ENCODE measurements at regions not wholly inside any gene's neighbourhood (a gene's known extent, or its start where the extent isn't known, plus 50 kb on each side); places are given as distances from the start of the nearest gene placed in this dataset.

GRCh38 chr4:38189445-38189844 is 229.2 kb downstream of the PTTG2 start:
- 4% methylated on average over 3 of the region's 3 CpGs for WGBS (ENCODE audit: insufficient coverage, low coverage, missing lambda C conversion rate)
- intact Hi-C loops (cut with micrococcal nuclease) (no loop called here), in situ Hi-C loops (cut with MboI) (no loop called here)
- H3K79me2 ChIP-seq (ENCODE audit: control insufficient read depth, insufficient read depth, low read length): no peaks in the 10 kb centered on the region
- BruUV-seq (replicated peaks): no TSS peak
- peaks cover 0 to 5% of the 10 kb centered on the region in 2 experiments; a peak in 1 of 5 replicates for H3K27me3 ChIP-seq (ENCODE audit: control insufficient read depth in 2 of 2, insufficient read depth in 2 of 2, low read length in 2 of 2)
- no peaks in the 10 kb centered on the region for H3K36me3 ChIP-seq (ENCODE audit: control insufficient read depth, insufficient read depth, low read length)
- ChIA-PET CTCF (ENCODE audit: low intra/inter-chr PET ratio) (interaction anchor here (0.6 kb wide), 1 partner anchor 115 kb away, joined by 3 read pairs; no protein-coding TSS in a partner anchor), POLR2A (no interaction called here)
- peak; percentile 72 for ATAC-seq
- FAIRE-seq: peak; percentile 90
- H3K9me1 ChIP-seq (ENCODE audit: control insufficient read depth, insufficient read depth, low read length): no peaks in the 10 kb centered on the region
- no peaks in the 10 kb centered on the region; a peak in 1 of 5 replicates for H3K4me1 ChIP-seq (replicated peaks in 1 of 2; ENCODE audit: control insufficient read depth in 2 of 2, insufficient read depth in 2 of 2, low read length in 2 of 2)
- H3K27ac ChIP-seq (ENCODE audit: extremely low read depth, low read depth, low read length): peak overlapping the region; percentile 28; the same call in 1 of the 3 replicates
- H4K20me1 ChIP-seq (replicated peaks; ENCODE audit: control insufficient read depth, insufficient read depth, low read length): no peaks in the 10 kb centered on the region
- no peaks in the 10 kb centered on the region for H3K9me3 ChIP-seq (replicated peaks; ENCODE audit: control insufficient read depth, insufficient read depth, low read depth, low read length)
- no peak overlapping the region for H3K4me2 ChIP-seq (ENCODE audit: insufficient read depth, low read length)
- H3K4me3 ChIP-seq: no peak overlapping the region
- peak in 1 of 4 experiments; percentile 67 for DNase-seq (ENCODE audit: extremely low read depth in 1 of 4, low spot score in 3 of 4)
- no peak overlapping the region; a peak in 1 of 4 replicates for H3K9ac ChIP-seq (ENCODE audit: insufficient read depth in 1 of 2, low read depth in 2 of 2, low read length in 2 of 2)
- no peak overlapping the region; the same call in 1 of the 2 replicates for H2AFZ ChIP-seq (ENCODE audit: low read depth, low read length)
- peak in 1 of 2 experiments; percentile 44; a peak in 1 of 4 replicates for TF ChIP-seq TRIM24 (IDR thresholded peaks at IDR 0.05)
- TF ChIP-seq HBP1 (CRISPR knock-in tag; IDR thresholded peaks at IDR 0.05): no peak
- TF ChIP-seq NCOA2 (IDR thresholded peaks at IDR 0.05; ENCODE audit: partially characterized antibody in 2 of 2): no peak
- no peak for TF ChIP-seq ZNF347 (CRISPR knock-in tag; IDR thresholded peaks at IDR 0.05; ENCODE audit: low read depth)
- peak; percentile 63 for TF ChIP-seq SMARCA4 (IDR thresholded peaks at IDR 0.05)
- TF ChIP-seq, protein P1, sequence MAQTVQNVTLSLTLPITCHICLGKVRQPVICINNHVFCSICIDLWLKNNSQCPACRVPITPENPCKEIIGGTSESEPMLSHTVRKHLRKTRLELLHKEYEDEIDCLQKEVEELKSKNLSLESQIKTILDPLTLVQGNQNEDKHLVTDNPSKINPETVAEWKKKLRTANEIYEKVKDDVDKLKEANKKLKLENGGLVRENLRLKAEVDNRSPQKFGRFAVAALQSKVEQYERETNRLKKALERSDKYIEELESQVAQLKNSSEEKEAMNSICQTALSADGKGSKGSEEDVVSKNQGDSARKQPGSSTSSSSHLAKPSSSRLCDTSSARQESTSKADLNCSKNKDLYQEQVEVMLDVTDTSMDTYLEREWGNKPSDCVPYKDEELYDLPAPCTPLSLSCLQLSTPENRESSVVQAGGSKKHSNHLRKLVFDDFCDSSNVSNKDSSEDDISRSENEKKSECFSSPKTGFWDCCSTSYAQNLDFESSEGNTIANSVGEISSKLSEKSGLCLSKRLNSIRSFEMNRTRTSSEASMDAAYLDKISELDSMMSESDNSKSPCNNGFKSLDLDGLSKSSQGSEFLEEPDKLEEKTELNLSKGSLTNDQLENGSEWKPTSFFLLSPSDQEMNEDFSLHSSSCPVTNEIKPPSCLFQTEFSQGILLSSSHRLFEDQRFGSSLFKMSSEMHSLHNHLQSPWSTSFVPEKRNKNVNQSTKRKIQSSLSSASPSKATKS (CRISPR knock-in tag; IDR thresholded peaks at IDR 0.05): no peak
- peak; percentile 49; the same call in 1 of the 2 replicates for TF ChIP-seq NFE2 (IDR thresholded peaks at IDR 0.05; ENCODE audit: low read depth)
- TF ChIP-seq, protein P2, sequence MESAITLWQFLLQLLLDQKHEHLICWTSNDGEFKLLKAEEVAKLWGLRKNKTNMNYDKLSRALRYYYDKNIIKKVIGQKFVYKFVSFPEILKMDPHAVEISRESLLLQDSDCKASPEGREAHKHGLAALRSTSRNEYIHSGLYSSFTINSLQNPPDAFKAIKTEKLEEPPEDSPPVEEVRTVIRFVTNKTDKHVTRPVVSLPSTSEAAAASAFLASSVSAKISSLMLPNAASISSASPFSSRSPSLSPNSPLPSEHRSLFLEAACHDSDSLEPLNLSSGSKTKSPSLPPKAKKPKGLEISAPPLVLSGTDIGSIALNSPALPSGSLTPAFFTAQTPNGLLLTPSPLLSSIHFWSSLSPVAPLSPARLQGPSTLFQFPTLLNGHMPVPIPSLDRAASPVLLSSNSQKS (CRISPR knock-in tag; IDR thresholded peaks at IDR 0.05): no peak
- no peak for TF ChIP-seq XRCC4 (IDR thresholded peaks at IDR 0.05; ENCODE audit: extremely low read depth, insufficient read depth, insufficient read length)
- TF ChIP-seq ZNF696 (CRISPR knock-in tag; conservative IDR thresholded peaks at IDR 0.05): no peak
- TF ChIP-seq SMAD2 (IDR thresholded peaks at IDR 0.05; ENCODE audit: low read depth, low read length): no peak
- TF ChIP-seq SAP30 (IDR thresholded peaks at IDR 0.05; ENCODE audit: borderline replicate concordance, insufficient read depth, low read depth, low read length, poor library complexity, severe bottlenecking): no peak
- TF ChIP-seq, protein P3, sequence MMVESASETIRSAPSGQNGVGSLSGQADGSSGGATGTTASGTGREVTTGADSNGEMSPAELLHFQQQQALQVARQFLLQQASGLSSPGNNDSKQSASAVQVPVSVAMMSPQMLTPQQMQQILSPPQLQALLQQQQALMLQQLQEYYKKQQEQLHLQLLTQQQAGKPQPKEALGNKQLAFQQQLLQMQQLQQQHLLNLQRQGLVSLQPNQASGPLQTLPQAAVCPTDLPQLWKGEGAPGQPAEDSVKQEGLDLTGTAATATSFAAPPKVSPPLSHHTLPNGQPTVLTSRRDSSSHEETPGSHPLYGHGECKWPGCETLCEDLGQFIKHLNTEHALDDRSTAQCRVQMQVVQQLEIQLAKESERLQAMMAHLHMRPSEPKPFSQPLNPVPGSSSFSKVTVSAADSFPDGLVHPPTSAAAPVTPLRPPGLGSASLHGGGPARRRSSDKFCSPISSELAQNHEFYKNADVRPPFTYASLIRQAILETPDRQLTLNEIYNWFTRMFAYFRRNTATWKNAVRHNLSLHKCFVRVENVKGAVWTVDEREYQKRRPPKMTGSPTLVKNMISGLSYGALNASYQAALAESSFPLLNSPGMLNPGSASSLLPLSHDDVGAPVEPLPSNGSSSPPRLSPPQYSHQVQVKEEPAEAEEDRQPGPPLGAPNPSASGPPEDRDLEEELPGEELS (CRISPR knock-in tag; IDR thresholded peaks at IDR 0.05; ENCODE audit: borderline replicate concordance): no peak
- no peak for TF ChIP-seq ZNF639 (CRISPR knock-in tag; conservative IDR thresholded peaks at IDR 0.05 in 1 of 2, IDR thresholded peaks at IDR 0.05 in 1 of 2)

All from K562 (cell line).